GM23338 (cell line): ENCODE measurements at regions not wholly inside any gene's neighbourhood (a gene's known extent, or its start where the extent isn't known, plus 50 kb on each side); places are given as distances from the start of the nearest gene placed in this dataset.

Experiments used
- ATAC-seq: fragments of 200-7000 bp; cut with Tn5 transposase; 3 replicates; pipeline ENCODE4 v1.9.1; 2020
- DNase-seq: peaks from one replicate; pipeline ENCODE4 v3.0.0-alpha.2; 2015; ENCODE audit warnings: low spot score
- H2AFZ ChIP-seq: fragments of 200-600 bp; sonication (generic); 2 replicates; pipeline ENCODE4 v1.8.0; 2016; ENCODE audit warnings: antibody characterized with exemption, mild to moderate bottlenecking, moderate library complexity
- H3F3A ChIP-seq: fragments of 200-600 bp; sonication (generic); replicated peaks from 2 replicates; pipeline ENCODE4 v1.8.0; 2017; ENCODE audit warnings: antibody characterized with exemption, mixed run types, low read depth
- H3K27ac ChIP-seq: fragments of 200-600 bp; sonication (generic); 2 replicates; pipeline ENCODE4 v1.6.1; 2016; ENCODE audit warnings: low read depth
- H3K27me3 ChIP-seq: fragments of 200-600 bp; sonication (generic); 2 replicates; pipeline ENCODE4 v1.8.0; 2016; ENCODE audit warnings: mild to moderate bottlenecking, mixed run types, moderate library complexity; ENCODE audit not compliant: insufficient read depth
- H3K36me3 ChIP-seq: fragments of 200-600 bp; sonication (generic); 2 replicates; pipeline ENCODE4 v1.8.0; 2016; ENCODE audit warnings: mild to moderate bottlenecking; ENCODE audit not compliant: insufficient read depth
- H3K4me1 ChIP-seq: fragments of 200-600 bp; sonication (generic); 2 replicates; pipeline ENCODE4 v1.8.0; 2016; ENCODE audit warnings: mild to moderate bottlenecking, moderate library complexity; ENCODE audit not compliant: insufficient read depth
- H3K4me2 ChIP-seq: fragments of 200-600 bp; sonication (generic); 2 replicates; pipeline ENCODE4 v1.7.1; 2017; ENCODE audit warnings: mixed run types
- H3K4me3 ChIP-seq: fragments of 200-600 bp; sonication (generic); 2 replicates; pipeline ENCODE4 v1.6.1; 2016; ENCODE audit warnings: mixed run types
- H3K79me2 ChIP-seq: fragments of 200-600 bp; sonication (generic); replicated peaks from 2 replicates; pipeline ENCODE4 v1.8.0; 2017; ENCODE audit warnings: mild to moderate bottlenecking; ENCODE audit not compliant: insufficient read depth
- H3K9me2 ChIP-seq: fragments of 200-600 bp; sonication (generic); 2 replicates; pipeline ENCODE4 v1.8.0; 2017; ENCODE audit not compliant: insufficient read depth
- H4K20me1 ChIP-seq: fragments of 200-600 bp; sonication (generic); replicated peaks from 2 replicates; pipeline ENCODE4 v1.8.0; 2017; ENCODE audit warnings: mild to moderate bottlenecking; ENCODE audit not compliant: insufficient read depth
- H3K27ac Mint-ChIP-seq: 2 replicates; pipeline ENCODE4 v1.8.0; 2020; ENCODE audit warnings: inconsistent platforms, mild to moderate bottlenecking, moderate library complexity, mixed read lengths
- H3K27me3 Mint-ChIP-seq: 3 replicates; pipeline ENCODE4 v1.8.0; 2022; ENCODE audit warnings: low read depth, mild to moderate bottlenecking, moderate library complexity, mixed read lengths, inconsistent platforms; ENCODE audit not compliant: insufficient read depth, poor library complexity
- H3K36me3 Mint-ChIP-seq: 3 replicates; pipeline ENCODE4 v1.8.0; 2021; ENCODE audit warnings: low read depth, mild to moderate bottlenecking, inconsistent platforms, moderate library complexity, mixed read lengths
- H3K4me1 Mint-ChIP-seq: 3 replicates; pipeline ENCODE4 v1.8.0; 2020; ENCODE audit warnings: mild to moderate bottlenecking, inconsistent platforms, mixed read lengths
- H3K4me3 Mint-ChIP-seq: 3 replicates; pipeline ENCODE4 v1.8.0; 2021; ENCODE audit warnings: moderate library complexity, mild to moderate bottlenecking, inconsistent platforms, mixed read lengths
- H3K9me3 Mint-ChIP-seq: 3 replicates; pipeline ENCODE4 v1.8.0; 2020; ENCODE audit warnings: moderate library complexity, mild to moderate bottlenecking, inconsistent platforms, mixed read lengths
- CREB1 ChIP-seq: fragments of 250-450 bp; sonication (Bioruptor Pico); IDR thresholded peaks from 2 replicates; pipeline ENCODE4 v1.5.0; 2020; ENCODE audit warnings: low read depth, mild to moderate bottlenecking, moderate library complexity
- CTCF ChIP-seq, 2 experiments: fragments of 200-600 bp in 1 of 2; sonication (generic) in 1 of 2; conservative IDR thresholded peaks; 2 replicates each; pipeline versions ENCODE4 v1.5.1 to v1.6.1; 2016 to 2017; ENCODE audit warnings: antibody characterized with exemption in 2 of 2, low read depth in 2 of 2, mild to moderate bottlenecking in 2 of 2, moderate library complexity in 1 of 2
- ETS1 ChIP-seq: IDR thresholded peaks from 2 replicates; pipeline ENCODE4 v1.6.1; 2016; ENCODE audit warnings: antibody characterized with exemption
- EZH2 ChIP-seq: fragments of 200-600 bp; sonication (generic); IDR thresholded peaks from one replicate; pipeline ENCODE4 v1.8.0; 2017; ENCODE audit warnings: antibody characterized with exemption, mild to moderate bottlenecking, low read depth; ENCODE audit not compliant: unreplicated experiment
- EZH2phosphoT487 ChIP-seq: fragments of 200-600 bp; sonication (generic); IDR thresholded peaks from one replicate; pipeline ENCODE4 v1.8.1; 2018; ENCODE audit warnings: antibody characterized with exemption; ENCODE audit not compliant: unreplicated experiment
- JUNB ChIP-seq: IDR thresholded peaks from one replicate; pipeline ENCODE4 v1.6.1; 2016; ENCODE audit warnings: antibody characterized with exemption; ENCODE audit not compliant: unreplicated experiment
- NANOG ChIP-seq: IDR thresholded peaks from 2 replicates; pipeline ENCODE4 v1.6.1; 2016; ENCODE audit warnings: antibody characterized with exemption, borderline replicate concordance
- POLR2AphosphoS5 ChIP-seq: IDR thresholded peaks from 2 replicates; pipeline ENCODE4 v1.6.1; 2016; ENCODE audit warnings: antibody characterized with exemption, low read depth
- REST ChIP-seq: IDR thresholded peaks from one replicate; pipeline ENCODE4 v1.6.1; 2018; ENCODE audit warnings: antibody characterized with exemption; ENCODE audit not compliant: unreplicated experiment
- STAT1 ChIP-seq: IDR thresholded peaks from one replicate; pipeline ENCODE4 v1.6.1; 2016; ENCODE audit warnings: antibody characterized with exemption; ENCODE audit not compliant: unreplicated experiment
- ZNF114 ChIP-seq: fragments of 250-450 bp; sonication (Bioruptor Pico); IDR thresholded peaks from 2 replicates; pipeline ENCODE4 v1.5.0; 2020; ENCODE audit warnings: mild to moderate bottlenecking, moderate library complexity
- ZNF331 ChIP-seq: fragments of 250-450 bp; sonication (Bioruptor Pico); IDR thresholded peaks from 2 replicates; pipeline ENCODE4 v1.5.0; 2020; ENCODE audit warnings: low read depth, mild to moderate bottlenecking, moderate library complexity
- TF ChIP-seq, protein P1 (sequence below): fragments of 250-450 bp; sonication (Bioruptor Pico); IDR thresholded peaks from 2 replicates; pipeline ENCODE4 v1.5.0; 2020; ENCODE audit warnings: mild to moderate bottlenecking, moderate library complexity

- H4K20me1 ChIP-seq = no peaks in the 10 kb centered on the region
- Mint-ChIP-seq H3K27ac (no peak overlapping the region), H3K9me3 (no peaks in the 10 kb centered on the region), H3K36me3 (peaks cover 5% of the 10 kb centered on the region; the same call in 2 of the 3 replicates), H3K27me3 (peaks cover 1% of the 10 kb centered on the region), H3K4me1 (no peaks in the 10 kb centered on the region), H3K4me3 (no peak overlapping the region)
- no peaks in the 10 kb centered on the region for H3K27me3 ChIP-seq
- H3K4me2 ChIP-seq = no peak overlapping the region
- H3K79me2 ChIP-seq = no peaks in the 10 kb centered on the region
- H3K4me3 ChIP-seq = no peak overlapping the region
- ATAC-seq (no peak), DNase-seq (no peak)
- TF ChIP-seq ZNF331 (CRISPR knock-in tag) (no peak), STAT1 (no peak), CTCF (conservative IDR thresholded peaks at IDR 0.05; ENCODE audit: low read depth in 2 of 2) (no peak), NANOG (no peak), ZNF114 (no peak), REST (no peak), EZH2 (no peak), ETS1 (no peak), EZH2phosphoT487 (no peak), POLR2AphosphoS5 (no peak), JUNB (no peak), CREB1 (CRISPR knock-in tag) (no peak)
- TF ChIP-seq, protein P1, sequence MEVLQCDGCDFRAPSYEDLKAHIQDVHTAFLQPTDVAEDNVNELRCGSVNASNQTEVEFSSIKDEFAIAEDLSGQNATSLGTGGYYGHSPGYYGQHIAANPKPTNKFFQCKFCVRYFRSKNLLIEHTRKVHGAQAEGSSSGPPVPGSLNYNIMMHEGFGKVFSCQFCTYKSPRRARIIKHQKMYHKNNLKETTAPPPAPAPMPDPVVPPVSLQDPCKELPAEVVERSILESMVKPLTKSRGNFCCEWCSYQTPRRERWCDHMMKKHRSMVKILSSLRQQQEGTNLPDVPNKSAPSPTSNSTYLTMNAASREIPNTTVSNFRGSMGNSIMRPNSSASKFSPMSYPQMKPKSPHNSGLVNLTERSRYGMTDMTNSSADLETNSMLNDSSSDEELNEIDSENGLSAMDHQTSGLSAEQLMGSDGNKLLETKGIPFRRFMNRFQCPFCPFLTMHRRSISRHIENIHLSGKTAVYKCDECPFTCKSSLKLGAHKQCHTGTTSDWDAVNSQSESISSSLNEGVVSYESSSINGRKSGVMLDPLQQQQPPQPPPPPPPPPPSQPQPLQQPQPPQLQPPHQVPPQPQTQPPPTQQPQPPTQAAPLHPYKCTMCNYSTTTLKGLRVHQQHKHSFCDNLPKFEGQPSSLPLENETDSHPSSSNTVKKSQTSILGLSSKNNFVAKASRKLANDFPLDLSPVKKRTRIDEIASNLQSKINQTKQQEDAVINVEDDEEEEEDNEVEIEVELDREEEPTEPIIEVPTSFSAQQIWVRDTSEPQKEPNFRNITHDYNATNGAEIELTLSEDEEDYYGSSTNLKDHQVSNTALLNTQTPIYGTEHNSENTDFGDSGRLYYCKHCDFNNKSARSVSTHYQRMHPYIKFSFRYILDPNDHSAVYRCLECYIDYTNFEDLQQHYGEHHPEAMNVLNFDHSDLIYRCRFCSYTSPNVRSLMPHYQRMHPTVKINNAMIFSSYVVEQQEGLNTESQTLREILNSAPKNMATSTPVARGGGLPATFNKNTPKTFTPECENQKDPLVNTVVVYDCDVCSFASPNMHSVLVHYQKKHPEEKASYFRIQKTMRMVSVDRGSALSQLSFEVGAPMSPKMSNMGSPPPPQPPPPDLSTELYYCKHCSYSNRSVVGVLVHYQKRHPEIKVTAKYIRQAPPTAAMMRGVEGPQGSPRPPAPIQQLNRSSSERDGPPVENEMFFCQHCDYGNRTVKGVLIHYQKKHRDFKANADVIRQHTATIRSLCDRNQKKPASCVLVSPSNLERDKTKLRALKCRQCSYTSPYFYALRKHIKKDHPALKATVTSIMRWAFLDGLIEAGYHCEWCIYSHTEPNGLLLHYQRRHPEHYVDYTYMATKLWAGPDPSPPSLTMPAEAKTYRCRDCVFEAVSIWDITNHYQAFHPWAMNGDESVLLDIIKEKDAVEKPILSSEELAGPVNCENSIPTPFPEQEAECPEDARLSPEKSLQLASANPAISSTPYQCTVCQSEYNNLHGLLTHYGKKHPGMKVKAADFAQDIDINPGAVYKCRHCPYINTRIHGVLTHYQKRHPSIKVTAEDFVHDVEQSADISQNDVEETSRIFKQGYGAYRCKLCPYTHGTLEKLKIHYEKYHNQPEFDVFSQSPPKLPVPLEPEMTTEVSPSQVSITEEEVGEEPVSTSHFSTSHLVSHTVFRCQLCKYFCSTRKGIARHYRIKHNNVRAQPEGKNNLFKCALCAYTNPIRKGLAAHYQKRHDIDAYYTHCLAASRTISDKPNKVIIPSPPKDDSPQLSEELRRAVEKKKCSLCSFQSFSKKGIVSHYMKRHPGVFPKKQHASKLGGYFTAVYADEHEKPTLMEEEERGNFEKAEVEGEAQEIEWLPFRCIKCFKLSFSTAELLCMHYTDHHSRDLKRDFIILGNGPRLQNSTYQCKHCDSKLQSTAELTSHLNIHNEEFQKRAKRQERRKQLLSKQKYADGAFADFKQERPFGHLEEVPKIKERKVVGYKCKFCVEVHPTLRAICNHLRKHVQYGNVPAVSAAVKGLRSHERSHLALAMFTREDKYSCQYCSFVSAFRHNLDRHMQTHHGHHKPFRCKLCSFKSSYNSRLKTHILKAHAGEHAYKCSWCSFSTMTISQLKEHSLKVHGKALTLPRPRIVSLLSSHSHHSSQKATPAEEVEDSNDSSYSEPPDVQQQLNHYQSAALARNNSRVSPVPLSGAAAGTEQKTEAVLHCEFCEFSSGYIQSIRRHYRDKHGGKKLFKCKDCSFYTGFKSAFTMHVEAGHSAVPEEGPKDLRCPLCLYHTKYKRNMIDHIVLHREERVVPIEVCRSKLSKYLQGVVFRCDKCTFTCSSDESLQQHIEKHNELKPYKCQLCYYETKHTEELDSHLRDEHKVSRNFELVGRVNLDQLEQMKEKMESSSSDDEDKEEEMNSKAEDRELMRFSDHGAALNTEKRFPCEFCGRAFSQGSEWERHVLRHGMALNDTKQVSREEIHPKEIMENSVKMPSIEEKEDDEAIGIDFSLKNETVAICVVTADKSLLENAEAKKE (CRISPR knock-in tag) = no peak
- H2AFZ ChIP-seq = no peak overlapping the region
- no peak overlapping the region for H3K27ac ChIP-seq
- no peaks in the 10 kb centered on the region for H3K4me1 ChIP-seq
- no peaks in the 10 kb centered on the region for H3K36me3 ChIP-seq
- H3F3A ChIP-seq = no peaks in the 10 kb centered on the region
- no peaks in the 10 kb centered on the region for H3K9me2 ChIP-seq
These were observed 49.7 kb upstream of the TIAM2 start for GRCh38 chr6:154945271-154945890.
